Nephron (organoid): ENCODE measurements at regions not wholly inside any gene's neighbourhood (a gene's known extent, or its start where the extent isn't known, plus 50 kb on each side); places are given as distances from the start of the nearest gene placed in this dataset.

Experiments
- H3K27ac Mint-ChIP-seq, 3 experiments: 2 replicates each; pipeline ENCODE4 v1.8.0; 2020; ENCODE audit warnings: mixed read lengths in 3 of 3, mild to moderate bottlenecking in 2 of 3, moderate library complexity in 1 of 3
- H3K27me3 Mint-ChIP-seq: 2 replicates; pipeline ENCODE4 v1.8.0; 2021; ENCODE audit warnings: low read depth, mild to moderate bottlenecking, moderate library complexity, mixed read lengths
- H3K36me3 Mint-ChIP-seq: 2 replicates; pipeline ENCODE4 v1.8.0; 2020; ENCODE audit warnings: low read depth, mixed read lengths
- H3K4me1 Mint-ChIP-seq: 2 replicates; pipeline ENCODE4 v1.8.0; 2020; ENCODE audit warnings: mixed read lengths
- H3K4me3 Mint-ChIP-seq, 3 experiments: 2 replicates each; pipeline ENCODE4 v1.8.0; 2020; ENCODE audit warnings: mild to moderate bottlenecking in 3 of 3, mixed read lengths in 3 of 3, moderate library complexity in 2 of 3
- H3K9me3 Mint-ChIP-seq: 2 replicates; pipeline ENCODE4 v1.8.0; 2020; ENCODE audit warnings: mixed read lengths
- CTCF ChIP-seq, 3 experiments: fragments of 200-600 bp; sonication (generic); IDR thresholded peaks; one replicate each; pipeline ENCODE4 v1.5.0; 2021; ENCODE audit warnings: antibody characterized with exemption in 3 of 3; ENCODE audit not compliant: unreplicated experiment in 3 of 3

- TF ChIP-seq CTCF (IDR thresholded peaks at IDR 0.05; ENCODE audit: unreplicated experiment in 3 of 3): no peak
- H3K27me3 Mint-ChIP-seq: no peaks in the 10 kb centered on the region
- peak overlapping the region; percentile 4 to 25 (median 10) for H3K27ac Mint-ChIP-seq
- H3K36me3 Mint-ChIP-seq: no peaks in the 10 kb centered on the region
- peaks cover 35% of the 10 kb centered on the region for H3K4me1 Mint-ChIP-seq
- H3K4me3 Mint-ChIP-seq: no peak overlapping the region
- no peaks in the 10 kb centered on the region for H3K9me3 Mint-ChIP-seq
Observed at GRCh38 chr3:171972871-171973348, 66.5 kb upstream of the FNDC3B start.

GRCh38 chr3:171974986-171975837 is 64.2 kb upstream of the FNDC3B start:
- H3K27me3 Mint-ChIP-seq: no peaks in the 10 kb centered on the region

GRCh38 chr3:171976526-171976925 is 62.9 kb upstream of the FNDC3B start:
- no peaks in the 10 kb centered on the region for H3K36me3 Mint-ChIP-seq
- no peak overlapping the region for H3K4me3 Mint-ChIP-seq
- H3K4me1 Mint-ChIP-seq: peaks cover 24% of the 10 kb centered on the region
- no peaks in the 10 kb centered on the region for H3K27me3 Mint-ChIP-seq
- no peak overlapping the region for H3K27ac Mint-ChIP-seq
- H3K9me3 Mint-ChIP-seq: no peaks in the 10 kb centered on the region
- no peak for TF ChIP-seq CTCF (IDR thresholded peaks at IDR 0.05; ENCODE audit: unreplicated experiment in 3 of 3)

More at GRCh38 chr3:171974986-171975837, 64.2 kb upstream of the FNDC3B start:
- Mint-ChIP-seq H3K27ac (no peak overlapping the region), H3K9me3 (no peaks in the 10 kb centered on the region), H3K4me3 (no peak overlapping the region), H3K36me3 (no peaks in the 10 kb centered on the region), H3K4me1 (peaks cover 24% of the 10 kb centered on the region)
- no peak for TF ChIP-seq CTCF (IDR thresholded peaks at IDR 0.05; ENCODE audit: unreplicated experiment in 3 of 3)

GRCh38 chr3:171977441-171977840 is 61.9 kb upstream of the FNDC3B start:
- no peaks in the 10 kb centered on the region for H3K27me3 Mint-ChIP-seq
- no peak for TF ChIP-seq CTCF (IDR thresholded peaks at IDR 0.05; ENCODE audit: unreplicated experiment in 3 of 3)
- no peak overlapping the region for H3K27ac Mint-ChIP-seq
- H3K4me1 Mint-ChIP-seq: peaks cover 17% of the 10 kb centered on the region
- no peaks in the 10 kb centered on the region for H3K9me3 Mint-ChIP-seq
- no peak overlapping the region for H3K4me3 Mint-ChIP-seq
- no peaks in the 10 kb centered on the region for H3K36me3 Mint-ChIP-seq

- Mint-ChIP-seq H3K4me1 (peaks cover 15% of the 10 kb centered on the region), H3K36me3 (no peaks in the 10 kb centered on the region), H3K27me3 (no peaks in the 10 kb centered on the region), H3K9me3 (no peaks in the 10 kb centered on the region), H3K27ac (no peak overlapping the region), H3K4me3 (no peak overlapping the region)
- TF ChIP-seq CTCF (IDR thresholded peaks at IDR 0.05; ENCODE audit: unreplicated experiment in 3 of 3): no peak
Observed at GRCh38 chr3:171977860-171978259, 61.5 kb upstream of the FNDC3B start.

- no peaks in the 10 kb centered on the region for H3K27me3 Mint-ChIP-seq
- no peaks in the 10 kb centered on the region for H3K9me3 Mint-ChIP-seq
Observed at GRCh38 chr3:171978390-171978789, 61.0 kb upstream of the FNDC3B start.

More at GRCh38 chr3:171978390-171978789, 61.0 kb upstream of the FNDC3B start:
- Mint-ChIP-seq H3K4me1 (peaks cover 13% of the 10 kb centered on the region), H3K27ac (no peak overlapping the region), H3K36me3 (no peaks in the 10 kb centered on the region), H3K4me3 (no peak overlapping the region)
- no peak for TF ChIP-seq CTCF (IDR thresholded peaks at IDR 0.05; ENCODE audit: unreplicated experiment in 3 of 3)
